CD14-positive monocyte (primary cell): ENCODE measurements at regions not wholly inside any gene's neighbourhood (a gene's known extent, or its start where the extent isn't known, plus 50 kb on each side); places are given as distances from the start of the nearest gene placed in this dataset.

ENCODE experiments used
- DNase-seq, 3 donors: peaks; one replicate each; pipeline ENCODE4 v3.0.0-alpha.2; 2011 to 2022
- H2AFZ ChIP-seq: 2 replicates; pipeline ENCODE4 v1.6.0; 2012; ENCODE audit warnings: mild to moderate bottlenecking, low read depth, low read length, inconsistent platforms; ENCODE audit not compliant: insufficient read depth, poor library complexity, severe bottlenecking
- H3K27ac ChIP-seq, 2 donors: 1 replicate in 1 of 2; 2 replicates in 1 of 2; pipeline ENCODE4 v1.5.1; 2012 to 2013; ENCODE audit warnings: low read length in 2 of 2, control low read depth in 1 of 2, inconsistent platforms in 1 of 2, low read depth in 1 of 2, mild to moderate bottlenecking in 1 of 2
- H3K27me3 ChIP-seq, 2 donors: one replicate each; pipeline versions ENCODE4 v1.6.0 to v1.6.1; 2011 to 2013; ENCODE audit warnings: low read length in 2 of 2; ENCODE audit not compliant: control insufficient read depth in 2 of 2, insufficient read depth in 2 of 2
- H3K36me3 ChIP-seq, 2 donors: replicated peaks in 1 of 2; 1 replicate in 1 of 2; 2 replicates in 1 of 2; pipeline versions ENCODE4 v1.5.1 to v1.6.1; 2012 to 2013; ENCODE audit warnings: low read length in 2 of 2, control low read depth in 1 of 2, inconsistent platforms in 1 of 2, mild to moderate bottlenecking in 1 of 2; ENCODE audit not compliant: insufficient read depth in 2 of 2, control insufficient read depth in 1 of 2
- H3K4me1 ChIP-seq, 2 donors: 1 replicate in 1 of 2; 2 replicates in 1 of 2; pipeline versions ENCODE4 v1.5.1 to v1.6.1; 2012 to 2013; ENCODE audit warnings: low read length in 2 of 2, control low read depth in 1 of 2, inconsistent platforms in 1 of 2, mild to moderate bottlenecking in 1 of 2, moderate library complexity in 1 of 2; ENCODE audit not compliant: insufficient read depth in 2 of 2, control insufficient read depth in 1 of 2
- H3K4me2 ChIP-seq: replicated peaks from 2 replicates; pipeline ENCODE3; 2012; ENCODE audit warnings: low read length, moderate library complexity, mild to moderate bottlenecking; ENCODE audit not compliant: poor library complexity, severe bottlenecking; ENCODE audit errors: extremely low read depth
- H3K4me3 ChIP-seq, 3 experiments: fragments of 200-600 bp in 1 of 3; sonication (generic) in 1 of 3; replicated peaks in 1 of 3; 1 replicate in 2 of 3; 2 replicates in 1 of 3; pipeline ENCODE4 v1.5.1; 2011 to 2013; ENCODE audit warnings: low read length in 3 of 3, mild to moderate bottlenecking in 3 of 3, control low read depth in 2 of 3, low read depth in 2 of 3, inconsistent platforms in 1 of 3, moderate library complexity in 1 of 3
- H3K79me2 ChIP-seq: 2 replicates; pipeline ENCODE4 v1.6.0; 2012; ENCODE audit warnings: mild to moderate bottlenecking, control low read depth, inconsistent platforms, low read length, moderate library complexity; ENCODE audit not compliant: insufficient read depth
- H3K9ac ChIP-seq: 2 replicates; pipeline ENCODE4 v1.6.0; 2017; ENCODE audit warnings: low read length, mild to moderate bottlenecking; ENCODE audit not compliant: insufficient read depth, poor library complexity, severe bottlenecking
- H3K9me3 ChIP-seq, 2 donors: replicated peaks in 1 of 2; 1 replicate in 1 of 2; 2 replicates in 1 of 2; pipeline versions ENCODE4 v1.5.1 to v1.6.1; 2012 to 2013; ENCODE audit warnings: low read length in 2 of 2, control low read depth in 1 of 2; ENCODE audit not compliant: control insufficient read depth in 1 of 2, insufficient read depth in 1 of 2
- H4K20me1 ChIP-seq: 2 replicates; pipeline ENCODE4 v1.6.0; 2012; ENCODE audit warnings: mild to moderate bottlenecking, low read length, control low read depth, moderate library complexity; ENCODE audit not compliant: insufficient read depth
- H3K27ac Mint-ChIP-seq, 7 donors: one replicate each; pipeline ENCODE4 v1.8.0; 2020; ENCODE audit warnings: mild to moderate bottlenecking in 7 of 7, mixed read lengths in 7 of 7, moderate library complexity in 6 of 7, inconsistent platforms in 2 of 7
- H3K27me3 Mint-ChIP-seq, 3 donors: one replicate each; pipeline ENCODE4 v1.8.0; 2021 to 2022; ENCODE audit warnings: low read depth in 3 of 3, mild to moderate bottlenecking in 3 of 3, mixed read lengths in 3 of 3, moderate library complexity in 3 of 3, inconsistent platforms in 1 of 3
- H3K36me3 Mint-ChIP-seq, 2 donors: one replicate each; pipeline ENCODE4 v1.8.0; 2020; ENCODE audit warnings: mixed read lengths in 2 of 2, inconsistent platforms in 1 of 2, mild to moderate bottlenecking in 1 of 2
- H3K4me1 Mint-ChIP-seq: one replicate; pipeline ENCODE4 v1.8.0; 2020; ENCODE audit warnings: mild to moderate bottlenecking, mixed read lengths
- H3K4me3 Mint-ChIP-seq, 2 donors: one replicate each; pipeline ENCODE4 v1.8.0; 2020; ENCODE audit warnings: mild to moderate bottlenecking in 2 of 2, mixed read lengths in 2 of 2, moderate library complexity in 1 of 2
- H3K9me3 Mint-ChIP-seq, 7 donors: one replicate each; pipeline ENCODE4 v1.8.0; 2020 to 2022; ENCODE audit warnings: mixed read lengths in 7 of 7, mild to moderate bottlenecking in 6 of 7, moderate library complexity in 6 of 7, inconsistent platforms in 2 of 7
- WGBS: methylation state at CpG from one replicate; pipeline ENCODE4 v1.1.5; 2013; ENCODE audit warnings: missing lambda C conversion rate; ENCODE audit not compliant: insufficient coverage; 5-methylcytosine and 5-hydroxymethylcytosine counted together
- intact Hi-C, 2 donors: fragments of 100-400 bp; cut with micrococcal nuclease; formaldehyde crosslinking; loops; one replicate each; pipeline versions ENCODE4 v1.15.0 to v1.15.1; 2023
- TF ChIP-seq, protein P1 (sequence below): fragments of 200-600 bp; IDR thresholded peaks from one replicate; pipeline ENCODE4 v1.8.0; 2022; ENCODE audit warnings: antibody characterized with exemption, mild to moderate bottlenecking

DNA sequence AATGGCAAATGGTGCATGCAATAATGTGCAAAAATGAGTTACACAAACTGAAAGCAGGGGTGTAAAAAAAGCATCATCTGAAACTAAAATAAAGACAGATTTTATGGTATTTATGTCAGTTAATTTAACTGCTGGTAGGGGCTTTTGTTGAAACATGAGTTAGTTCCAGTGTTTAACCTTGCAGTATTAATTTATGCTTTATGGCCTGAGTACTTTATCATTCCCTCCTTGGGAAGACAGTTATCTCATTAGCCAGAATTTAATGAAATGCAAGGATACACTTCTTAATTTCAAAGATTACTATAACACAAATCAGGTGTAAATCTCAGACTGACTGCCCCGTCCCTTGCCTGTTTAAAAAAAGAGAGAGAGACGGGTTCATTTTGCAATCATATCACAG is 240.1 kb upstream of the MEIS2 start:
- Mint-ChIP-seq H3K9me3 (peaks cover 0 to 14% (median 6%) of the 10 kb centered on the region in 7 donors), H3K36me3 (no peaks in the 10 kb centered on the region), H3K27ac (no peak overlapping the region), H3K4me1 (no peaks in the 10 kb centered on the region), H3K27me3 (peaks cover 0 to 1% (median 0%) of the 10 kb centered on the region in 3 donors), H3K4me3 (no peak overlapping the region)
- Histone ChIP-seq H3K79me2 (no peaks in the 10 kb centered on the region), H2AFZ (no peak overlapping the region), H3K4me2 (no peak overlapping the region), H3K9me3 (peaks cover 2 to 4% of the 10 kb centered on the region in 2 donors), H3K27ac (no peak overlapping the region), H3K9ac (no peak overlapping the region), H3K36me3 (no peaks in the 10 kb centered on the region), H3K27me3 (no peaks in the 10 kb centered on the region), H4K20me1 (no peaks in the 10 kb centered on the region), H3K4me3 (no peak overlapping the region), H3K4me1 (no peaks in the 10 kb centered on the region)
- intact Hi-C loops: no loop called here
- no peak for DNase-seq
- TF ChIP-seq, protein P1, sequence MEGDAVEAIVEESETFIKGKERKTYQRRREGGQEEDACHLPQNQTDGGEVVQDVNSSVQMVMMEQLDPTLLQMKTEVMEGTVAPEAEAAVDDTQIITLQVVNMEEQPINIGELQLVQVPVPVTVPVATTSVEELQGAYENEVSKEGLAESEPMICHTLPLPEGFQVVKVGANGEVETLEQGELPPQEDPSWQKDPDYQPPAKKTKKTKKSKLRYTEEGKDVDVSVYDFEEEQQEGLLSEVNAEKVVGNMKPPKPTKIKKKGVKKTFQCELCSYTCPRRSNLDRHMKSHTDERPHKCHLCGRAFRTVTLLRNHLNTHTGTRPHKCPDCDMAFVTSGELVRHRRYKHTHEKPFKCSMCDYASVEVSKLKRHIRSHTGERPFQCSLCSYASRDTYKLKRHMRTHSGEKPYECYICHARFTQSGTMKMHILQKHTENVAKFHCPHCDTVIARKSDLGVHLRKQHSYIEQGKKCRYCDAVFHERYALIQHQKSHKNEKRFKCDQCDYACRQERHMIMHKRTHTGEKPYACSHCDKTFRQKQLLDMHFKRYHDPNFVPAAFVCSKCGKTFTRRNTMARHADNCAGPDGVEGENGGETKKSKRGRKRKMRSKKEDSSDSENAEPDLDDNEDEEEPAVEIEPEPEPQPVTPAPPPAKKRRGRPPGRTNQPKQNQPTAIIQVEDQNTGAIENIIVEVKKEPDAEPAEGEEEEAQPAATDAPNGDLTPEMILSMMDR: no peak
- WGBS: no CpG with 5 or more reads among the region's 2 CpGs

DNA sequence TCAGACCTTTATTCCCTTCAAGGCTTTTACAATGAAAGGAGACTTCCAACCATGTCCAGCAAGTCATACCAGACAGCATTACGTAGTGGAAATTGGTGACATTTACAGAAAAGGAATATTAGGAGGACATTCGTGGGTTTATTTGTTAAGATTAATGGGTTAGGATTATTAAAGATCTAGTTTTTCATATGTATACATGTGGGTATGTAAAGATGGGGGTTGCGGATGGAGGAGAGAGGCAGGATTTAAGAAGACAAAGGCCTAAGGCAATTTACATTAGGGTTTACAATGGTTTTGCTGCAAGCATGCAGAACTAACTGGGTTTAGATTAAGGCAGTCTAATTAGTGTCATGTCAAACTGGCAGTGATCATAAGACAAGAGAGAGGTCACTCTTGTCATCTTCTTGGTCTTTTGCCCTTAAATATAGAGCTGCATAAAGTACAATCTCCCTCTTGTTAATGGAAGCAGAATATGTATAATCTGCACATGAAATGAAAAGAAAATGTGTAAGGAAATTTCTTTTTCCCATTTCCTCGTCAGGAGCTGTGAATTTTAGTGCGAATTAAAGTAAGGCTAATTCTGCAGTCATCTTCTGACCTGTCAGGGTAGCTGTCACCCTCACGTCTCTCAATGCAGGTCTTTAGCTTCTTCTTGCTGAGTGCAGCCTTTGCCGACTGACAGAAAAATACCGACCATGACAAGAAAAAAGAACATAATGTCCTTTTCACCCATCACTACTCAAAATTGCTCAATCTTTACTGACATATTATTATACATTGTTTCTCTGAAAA is 258.9 kb upstream of the MEIS2 start:
- TF ChIP-seq, protein P1: no peak
- Histone ChIP-seq H3K4me3 (no peak overlapping the region), H3K9me3 (peaks cover 0 to 3% of the 10 kb centered on the region in 2 donors), H3K9ac (no peak overlapping the region), H3K27me3 (no peaks in the 10 kb centered on the region), H3K4me2 (no peak overlapping the region), H3K36me3 (no peaks in the 10 kb centered on the region), H3K79me2 (no peaks in the 10 kb centered on the region), H3K4me1 (no peaks in the 10 kb centered on the region), H2AFZ (no peak overlapping the region), H3K27ac (no peak overlapping the region), H4K20me1 (no peaks in the 10 kb centered on the region)
- 91% methylated on average over 8 of the region's 8 CpGs for WGBS
- intact Hi-C loops: no loop called here
- Mint-ChIP-seq H3K9me3 (peaks cover 0 to 13% (median 5%) of the 10 kb centered on the region in 7 donors), H3K27ac (no peak overlapping the region), H3K4me1 (no peaks in the 10 kb centered on the region), H3K4me3 (no peak overlapping the region), H3K27me3 (peaks cover 0 to under 1% (median 0%) of the 10 kb centered on the region in 3 donors), H3K36me3 (no peaks in the 10 kb centered on the region)
- no peak for DNase-seq
